ENCODE measurements at regions not wholly inside any gene's neighbourhood (a gene's known extent, or its start where the extent isn't known, plus 50 kb on each side); places are given as distances from the start of the nearest gene placed in this dataset.

DNA sequence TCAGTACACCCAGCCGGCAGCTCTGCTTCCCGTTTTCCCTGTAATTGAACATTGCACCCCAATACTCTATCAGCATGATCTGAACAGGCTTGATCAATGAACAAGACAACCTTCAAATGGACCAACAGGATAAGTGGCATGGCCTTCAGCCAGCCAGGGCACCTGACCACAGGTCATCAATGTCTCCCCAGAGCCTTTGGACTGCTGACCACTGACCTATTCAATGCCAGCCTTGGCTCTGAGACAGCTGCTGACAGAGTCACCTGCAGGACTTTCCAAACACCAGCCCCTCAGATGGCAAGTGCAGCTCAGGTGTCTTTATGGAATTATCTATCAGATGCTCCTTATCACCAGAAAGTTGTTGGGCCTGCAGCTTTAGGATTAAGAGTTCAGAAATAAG, 462.9 kb upstream of the ASIC2 start:
- H3K9me3 ChIP-seq (replicated peaks; ENCODE audit: control insufficient read depth, insufficient read depth, low read length) = no peaks in the 10 kb centered on the region
- dilution Hi-C loops (cut with MboI; ENCODE audit: extremely low pct_ligation_motif_present, low sequenced_read_pairs) = no loop called here
- H3K9me1 ChIP-seq (replicated peaks; ENCODE audit: control insufficient read depth, extremely low read depth, insufficient read depth, low read length) = no peaks in the 10 kb centered on the region
- no peak overlapping the region for H2AFZ ChIP-seq (ENCODE audit: low read depth, low read length)
- no peak for TF ChIP-seq POLR2A (IDR thresholded peaks at IDR 0.05; ENCODE audit: low read depth, low read length)
- no peak for TF ChIP-seq MYC (IDR thresholded peaks at IDR 0.05; ENCODE audit: low read depth, low read length)
- POLR2A ChIA-PET = no interaction called here
- no peak overlapping the region for H3K4me3 ChIP-seq (replicated peaks in 1 of 3; ENCODE audit: insufficient read depth in 1 of 3, low read depth in 1 of 3, low read length in 3 of 3)
- no peaks in the 10 kb centered on the region for H3K36me3 ChIP-seq (ENCODE audit: control insufficient read depth in 2 of 2, extremely low read depth in 1 of 2, insufficient read depth in 2 of 2, low read length in 2 of 2)
- H3K4me1 ChIP-seq (ENCODE audit: control insufficient read depth, extremely low read depth, insufficient read depth, low read length) = no peaks in the 10 kb centered on the region
- BruUV-seq (replicated peaks) = no TSS peak
- no peaks in the 10 kb centered on the region for H4K20me1 ChIP-seq (replicated peaks; ENCODE audit: control insufficient read depth, extremely low read depth, insufficient read depth, low read length)
- FAIRE-seq = no peak
- intact Hi-C loops (cut with micrococcal nuclease) = loop anchor here (10.0 kb wide), 1 partner anchor 81 kb away; no protein-coding TSS in a partner anchor
- CTCF ChIA-PET = no interaction called here
- no peak overlapping the region for H3K27ac ChIP-seq (ENCODE audit: insufficient read depth, low read depth, low read length)
- no peak overlapping the region for H3K4me2 ChIP-seq (ENCODE audit: insufficient read depth, low read length)
- H3K79me2 ChIP-seq (ENCODE audit: control insufficient read depth, insufficient read depth, low read length) = no peaks in the 10 kb centered on the region
- H3K27me3 ChIP-seq (ENCODE audit: control insufficient read depth in 2 of 2, insufficient read depth in 2 of 2, low read length in 2 of 2) = no peaks in the 10 kb centered on the region
- no peak for DNase-seq (ENCODE audit: low read depth, low spot score)
- H3K9ac ChIP-seq (replicated peaks; ENCODE audit: extremely low read depth, insufficient read depth, low read length) = no peak overlapping the region

DNA sequence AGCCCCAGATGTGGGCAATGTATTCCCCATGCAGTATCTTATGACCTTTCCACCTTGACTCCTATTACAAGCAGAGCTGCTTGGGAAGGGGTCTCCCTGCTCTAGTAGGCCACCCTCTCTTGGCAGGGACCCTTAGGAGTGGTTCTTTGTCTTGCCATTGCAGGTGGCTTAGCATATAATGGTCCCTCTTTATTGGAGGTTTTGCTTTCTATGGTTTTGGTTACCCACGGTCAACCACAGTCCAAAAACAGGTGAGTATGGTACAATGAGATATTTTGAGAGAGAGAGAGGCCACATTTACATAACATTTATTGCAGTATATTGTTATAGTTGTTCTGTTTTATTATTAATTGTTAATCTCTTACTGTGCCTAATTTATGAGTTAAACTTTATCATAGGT, 472.8 kb upstream of the ASIC2 start:
- Histone ChIP-seq H3K27ac (ENCODE audit: insufficient read depth, low read depth, low read length) (no peak overlapping the region), H4K20me1 (replicated peaks; ENCODE audit: control insufficient read depth, extremely low read depth, insufficient read depth, low read length) (no peaks in the 10 kb centered on the region), H2AFZ (ENCODE audit: low read depth, low read length) (no peak overlapping the region), H3K9me1 (replicated peaks; ENCODE audit: control insufficient read depth, extremely low read depth, insufficient read depth, low read length) (no peaks in the 10 kb centered on the region), H3K9ac (replicated peaks; ENCODE audit: extremely low read depth, insufficient read depth, low read length) (no peak overlapping the region), H3K79me2 (ENCODE audit: control insufficient read depth, insufficient read depth, low read length) (no peaks in the 10 kb centered on the region), H3K4me2 (ENCODE audit: insufficient read depth, low read length) (no peak overlapping the region), H3K36me3 (ENCODE audit: control insufficient read depth in 2 of 2, extremely low read depth in 1 of 2, insufficient read depth in 2 of 2, low read length in 2 of 2) (no peaks in the 10 kb centered on the region), H3K9me3 (replicated peaks; ENCODE audit: control insufficient read depth, insufficient read depth, low read length) (no peaks in the 10 kb centered on the region), H3K27me3 (ENCODE audit: control insufficient read depth in 2 of 2, insufficient read depth in 2 of 2, low read length in 2 of 2) (no peaks in the 10 kb centered on the region), H3K4me1 (ENCODE audit: control insufficient read depth, extremely low read depth, insufficient read depth, low read length) (no peaks in the 10 kb centered on the region), H3K4me3 (replicated peaks in 1 of 3; ENCODE audit: insufficient read depth in 1 of 3, low read depth in 1 of 3, low read length in 3 of 3) (no peak overlapping the region)
- BruUV-seq (replicated peaks) = no TSS peak
- intact Hi-C loops (cut with micrococcal nuclease) = no loop called here
- POLR2A ChIA-PET = no interaction called here
- FAIRE-seq = no peak
- dilution Hi-C loops (cut with MboI; ENCODE audit: extremely low pct_ligation_motif_present, low sequenced_read_pairs) = no loop called here
- no peak for DNase-seq (ENCODE audit: low read depth, low spot score)
- TF ChIP-seq, protein P1, sequence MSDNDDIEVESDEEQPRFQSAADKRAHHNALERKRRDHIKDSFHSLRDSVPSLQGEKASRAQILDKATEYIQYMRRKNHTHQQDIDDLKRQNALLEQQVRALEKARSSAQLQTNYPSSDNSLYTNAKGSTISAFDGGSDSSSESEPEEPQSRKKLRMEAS (IDR thresholded peaks at IDR 0.05; ENCODE audit: insufficient read depth, insufficient read length) = no peak
- no peak for TF ChIP-seq JUN (IDR thresholded peaks at IDR 0.05; ENCODE audit: borderline replicate concordance, insufficient read depth, insufficient read length, low read depth)
- TF ChIP-seq MYC (IDR thresholded peaks at IDR 0.05; ENCODE audit: low read depth, low read length) = no peak
- TF ChIP-seq POLR2AphosphoS5 (IDR thresholded peaks at IDR 0.05; ENCODE audit: insufficient read depth, low read depth, low read length) = no peak
- TF ChIP-seq EZH2 (IDR thresholded peaks at IDR 0.05; ENCODE audit: borderline replicate concordance, low read depth, low read length, severe bottlenecking) = no peak
- no peak for TF ChIP-seq POLR2A (IDR thresholded peaks at IDR 0.05; ENCODE audit: low read depth, low read length)
- TF ChIP-seq GATA2 (IDR thresholded peaks at IDR 0.05; ENCODE audit: insufficient read depth, insufficient read length, low read depth, low read length) = no peak
- no peak for TF ChIP-seq FOS (IDR thresholded peaks at IDR 0.05; ENCODE audit: borderline replicate concordance, insufficient read depth, low read length)
- TF ChIP-seq, protein P2, sequence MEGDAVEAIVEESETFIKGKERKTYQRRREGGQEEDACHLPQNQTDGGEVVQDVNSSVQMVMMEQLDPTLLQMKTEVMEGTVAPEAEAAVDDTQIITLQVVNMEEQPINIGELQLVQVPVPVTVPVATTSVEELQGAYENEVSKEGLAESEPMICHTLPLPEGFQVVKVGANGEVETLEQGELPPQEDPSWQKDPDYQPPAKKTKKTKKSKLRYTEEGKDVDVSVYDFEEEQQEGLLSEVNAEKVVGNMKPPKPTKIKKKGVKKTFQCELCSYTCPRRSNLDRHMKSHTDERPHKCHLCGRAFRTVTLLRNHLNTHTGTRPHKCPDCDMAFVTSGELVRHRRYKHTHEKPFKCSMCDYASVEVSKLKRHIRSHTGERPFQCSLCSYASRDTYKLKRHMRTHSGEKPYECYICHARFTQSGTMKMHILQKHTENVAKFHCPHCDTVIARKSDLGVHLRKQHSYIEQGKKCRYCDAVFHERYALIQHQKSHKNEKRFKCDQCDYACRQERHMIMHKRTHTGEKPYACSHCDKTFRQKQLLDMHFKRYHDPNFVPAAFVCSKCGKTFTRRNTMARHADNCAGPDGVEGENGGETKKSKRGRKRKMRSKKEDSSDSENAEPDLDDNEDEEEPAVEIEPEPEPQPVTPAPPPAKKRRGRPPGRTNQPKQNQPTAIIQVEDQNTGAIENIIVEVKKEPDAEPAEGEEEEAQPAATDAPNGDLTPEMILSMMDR (IDR thresholded peaks at IDR 0.05; ENCODE audit: extremely low read depth in 1 of 2, insufficient read depth in 1 of 2, low read depth in 1 of 2, low read length in 2 of 2) = no peak
- CTCF ChIA-PET = interaction anchor here (0.9 kb wide), 1 partner anchor 13 kb away, joined by 3 read pairs; no protein-coding TSS in a partner anchor

Data from endothelial cell of umbilical vein (primary cell).